ENCODE measurements at regions not wholly inside any gene's neighbourhood (a gene's known extent, or its start where the extent isn't known, plus 50 kb on each side); places are given as distances from the start of the nearest gene placed in this dataset.

DNA sequence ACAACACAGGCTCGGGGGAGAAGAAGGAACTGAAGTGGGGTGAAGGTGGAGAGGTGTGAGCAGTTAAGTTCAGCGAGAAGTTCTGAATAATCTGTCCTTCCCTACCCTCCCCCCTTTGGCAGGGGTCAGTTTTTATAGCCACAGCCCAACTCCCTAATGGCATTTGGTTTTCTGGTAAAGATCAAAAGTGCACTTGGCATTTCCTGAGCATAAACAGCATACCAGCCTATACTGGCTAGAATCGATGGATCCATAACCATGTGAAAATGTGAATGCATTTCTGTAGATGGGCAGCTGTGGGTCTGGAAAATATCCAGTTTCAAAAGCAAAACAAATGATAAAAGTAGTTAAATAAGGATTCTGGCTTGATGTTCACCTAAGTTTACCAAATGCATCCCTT, 410.9 kb downstream of the PLK2 start:
- TF ChIP-seq, protein P1, sequence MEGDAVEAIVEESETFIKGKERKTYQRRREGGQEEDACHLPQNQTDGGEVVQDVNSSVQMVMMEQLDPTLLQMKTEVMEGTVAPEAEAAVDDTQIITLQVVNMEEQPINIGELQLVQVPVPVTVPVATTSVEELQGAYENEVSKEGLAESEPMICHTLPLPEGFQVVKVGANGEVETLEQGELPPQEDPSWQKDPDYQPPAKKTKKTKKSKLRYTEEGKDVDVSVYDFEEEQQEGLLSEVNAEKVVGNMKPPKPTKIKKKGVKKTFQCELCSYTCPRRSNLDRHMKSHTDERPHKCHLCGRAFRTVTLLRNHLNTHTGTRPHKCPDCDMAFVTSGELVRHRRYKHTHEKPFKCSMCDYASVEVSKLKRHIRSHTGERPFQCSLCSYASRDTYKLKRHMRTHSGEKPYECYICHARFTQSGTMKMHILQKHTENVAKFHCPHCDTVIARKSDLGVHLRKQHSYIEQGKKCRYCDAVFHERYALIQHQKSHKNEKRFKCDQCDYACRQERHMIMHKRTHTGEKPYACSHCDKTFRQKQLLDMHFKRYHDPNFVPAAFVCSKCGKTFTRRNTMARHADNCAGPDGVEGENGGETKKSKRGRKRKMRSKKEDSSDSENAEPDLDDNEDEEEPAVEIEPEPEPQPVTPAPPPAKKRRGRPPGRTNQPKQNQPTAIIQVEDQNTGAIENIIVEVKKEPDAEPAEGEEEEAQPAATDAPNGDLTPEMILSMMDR (IDR thresholded peaks at IDR 0.05) = no peak
- Histone ChIP-seq H3K4me1 (no peaks in the 10 kb centered on the region), H3K27me3 (ENCODE audit: low read depth) (no peaks in the 10 kb centered on the region), H3K27ac (no peak overlapping the region), H3K36me3 (no peaks in the 10 kb centered on the region), H3K9me3 (no peaks in the 10 kb centered on the region), H3K4me3 (no peak overlapping the region)
- intact Hi-C loops (cut with DNase I) = no loop called here
- ATAC-seq = no peak
- DNase-seq = no peak

DNA sequence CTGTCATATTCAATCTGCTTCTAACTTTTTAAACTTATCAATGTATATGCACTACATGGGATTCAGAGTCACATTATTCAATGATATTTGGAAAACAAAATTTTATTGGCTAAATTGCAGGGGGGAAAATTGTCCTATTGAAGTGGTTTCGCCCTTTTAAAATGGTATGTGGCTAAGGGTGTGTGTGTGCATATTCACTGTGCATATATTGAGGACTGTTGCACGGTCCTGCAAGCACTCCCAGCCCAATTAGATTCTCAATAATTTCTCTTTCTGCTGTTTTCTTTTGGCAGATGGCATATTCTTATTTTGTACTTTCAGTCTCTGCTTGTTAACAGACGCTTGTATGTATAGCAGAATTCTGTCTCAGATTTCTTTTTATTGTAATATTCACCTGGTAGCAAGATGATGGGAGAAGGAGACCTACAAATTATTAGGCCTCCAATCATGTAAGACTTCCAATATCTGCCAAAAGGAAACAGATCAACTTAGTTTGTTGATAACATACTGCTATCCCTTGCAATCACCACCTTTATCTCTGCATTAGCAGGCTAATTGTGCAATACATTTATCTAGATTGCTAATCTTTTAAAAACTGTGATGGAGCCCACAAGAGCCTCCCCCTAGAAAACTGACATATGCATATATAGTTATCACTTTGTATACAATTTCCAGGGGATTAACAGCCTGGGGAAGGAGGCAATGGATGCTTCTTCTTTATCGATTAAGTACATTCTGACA, 411.5 kb downstream of the PLK2 start:
- Histone ChIP-seq H3K27me3 (ENCODE audit: low read depth) (no peaks in the 10 kb centered on the region), H3K27ac (no peak overlapping the region), H3K9me3 (no peaks in the 10 kb centered on the region), H3K36me3 (no peaks in the 10 kb centered on the region), H3K4me3 (no peak overlapping the region), H3K4me1 (no peaks in the 10 kb centered on the region)
- TF ChIP-seq, protein P1 (IDR thresholded peaks at IDR 0.05) = no peak
- intact Hi-C loops (cut with DNase I) = no loop called here
- no peak for DNase-seq
- ATAC-seq = no peak

DNA sequence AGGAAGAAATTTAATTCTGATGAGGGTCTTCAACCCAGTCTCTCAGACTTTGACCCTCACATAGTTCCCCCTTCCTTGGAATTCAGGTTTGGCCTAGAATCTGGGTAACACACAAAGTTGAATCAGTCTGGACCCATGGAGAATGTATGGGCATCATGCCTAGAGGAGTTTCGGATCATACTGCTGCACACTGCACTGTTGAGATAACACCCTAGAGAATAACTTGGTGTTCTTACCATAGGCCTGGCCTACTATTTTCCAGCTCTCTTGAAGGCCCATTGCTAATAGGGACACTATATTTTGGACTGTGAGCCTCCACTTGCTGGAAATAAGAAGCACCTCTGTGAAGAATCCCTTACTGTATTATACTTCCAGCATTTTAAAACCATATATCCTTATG, 413.5 kb downstream of the PLK2 start:
- Histone ChIP-seq H3K27ac (no peak overlapping the region), H3K4me3 (no peak overlapping the region), H3K36me3 (no peaks in the 10 kb centered on the region), H3K27me3 (ENCODE audit: low read depth) (no peaks in the 10 kb centered on the region), H3K9me3 (no peaks in the 10 kb centered on the region), H3K4me1 (no peaks in the 10 kb centered on the region)
- TF ChIP-seq, protein P1 (IDR thresholded peaks at IDR 0.05) = no peak
- no peak for DNase-seq
- intact Hi-C loops (cut with DNase I) = no loop called here
- no peak for ATAC-seq

GRCh38 chr5:58044166-58044565, 415.7 kb downstream of the PLK2 start:
- intact Hi-C loops (cut with DNase I) = no loop called here
- TF ChIP-seq, protein P1 (IDR thresholded peaks at IDR 0.05) = no peak
- Histone ChIP-seq H3K4me3 (no peak overlapping the region), H3K4me1 (no peaks in the 10 kb centered on the region), H3K27me3 (ENCODE audit: low read depth) (no peaks in the 10 kb centered on the region), H3K27ac (no peak overlapping the region), H3K36me3 (no peaks in the 10 kb centered on the region), H3K9me3 (no peaks in the 10 kb centered on the region)
- DNase-seq (no peak), ATAC-seq (no peak)

- no peaks in the 10 kb centered on the region for H3K9me3 ChIP-seq
- no peaks in the 10 kb centered on the region for H3K4me1 ChIP-seq
- TF ChIP-seq, protein P1 (IDR thresholded peaks at IDR 0.05) = no peak
- DNase-seq (no peak), ATAC-seq (no peak)
- no peaks in the 10 kb centered on the region for H3K36me3 ChIP-seq
- intact Hi-C loops (cut with DNase I) = no loop called here
- no peak overlapping the region for H3K4me3 ChIP-seq
- no peak overlapping the region for H3K27ac ChIP-seq
- no peaks in the 10 kb centered on the region for H3K27me3 ChIP-seq (ENCODE audit: low read depth)
These were observed 416.6 kb downstream of the PLK2 start for GRCh38 chr5:58043032-58043945.

Measured in lower lobe of right lung (tissue), 2 donors.